Activated CD4-positive, alpha-beta T cell treated with anti-CD3 and anti-CD28 coated beads, Interleukin-2, Interleukin-4, amounts not matched to agents 100 ng/mL and 50 ng/mL, durations not matched to agents 16 hours and 8 hours (primary cell): ENCODE measurements at regions not wholly inside any gene's neighbourhood (a gene's known extent, or its start where the extent isn't known, plus 50 kb on each side); places are given as distances from the start of the nearest gene placed in this dataset.

ENCODE experiments used
- DNase-seq: peaks from one replicate; pipeline ENCODE4 v3.0.0-alpha.2; 2020; ENCODE audit warnings: low spot score

DNA sequence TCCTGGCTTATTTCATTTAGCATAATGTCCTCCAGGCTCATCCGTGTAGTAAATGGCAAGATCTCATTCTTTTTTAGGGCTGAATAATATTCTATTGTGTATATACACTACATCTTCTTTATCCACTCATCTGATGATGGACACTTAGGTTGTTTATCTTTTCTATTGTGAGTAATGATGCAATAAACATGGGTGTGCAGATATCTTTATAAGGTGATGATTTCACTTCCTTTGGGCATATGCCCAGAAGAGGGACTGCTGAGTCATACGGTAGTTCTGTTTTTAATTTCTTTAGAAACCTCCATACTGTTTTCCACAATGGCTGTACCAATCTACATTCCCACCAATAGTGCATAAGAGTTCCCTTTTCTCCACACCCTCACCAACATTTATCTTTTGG lies 317.6 kb upstream of the CNKSR2 start:
- DNase-seq: peak; percentile 9

DNA sequence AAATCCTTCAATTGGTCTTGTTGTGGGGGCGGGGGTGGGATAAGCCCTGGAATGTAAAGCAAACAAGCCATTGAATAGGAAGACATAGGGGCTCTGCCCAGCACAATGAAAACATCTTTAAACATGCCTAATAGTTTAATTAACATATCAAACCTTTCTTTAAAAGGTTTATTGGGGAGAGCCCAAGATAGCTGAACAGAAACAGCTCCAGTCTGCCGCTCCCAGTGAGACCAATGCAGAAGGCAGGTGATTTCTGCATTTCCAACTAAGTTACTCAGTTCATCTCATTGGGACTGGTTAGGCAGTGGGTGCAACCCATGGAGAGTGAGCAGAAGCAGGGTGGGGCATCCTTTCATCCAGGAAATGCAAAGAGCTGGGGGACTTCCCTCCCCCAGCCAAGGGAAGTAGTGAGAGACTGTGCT lies 327.2 kb upstream of the CNKSR2 start:
- no peak for DNase-seq

DNA sequence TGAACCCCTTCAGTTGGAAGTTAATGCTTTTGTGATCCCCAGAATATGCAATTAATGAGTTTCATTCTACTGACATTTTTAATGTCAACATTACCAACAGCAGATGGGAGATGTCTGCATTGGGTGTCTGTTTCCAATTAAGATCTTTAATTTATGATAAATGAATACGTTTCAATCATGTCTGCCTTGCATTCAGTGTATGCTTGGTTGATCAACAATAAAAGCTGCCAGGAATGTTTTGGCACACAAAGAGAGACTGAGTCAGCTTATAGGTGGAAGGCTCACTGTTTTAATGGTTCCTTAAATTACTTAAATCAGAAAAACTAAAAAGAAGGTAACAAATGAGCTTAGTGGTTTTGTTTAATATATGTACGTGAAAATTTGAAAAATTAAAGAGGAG lies 359.9 kb upstream of the CNKSR2 start:
- DNase-seq: no peak

DNA sequence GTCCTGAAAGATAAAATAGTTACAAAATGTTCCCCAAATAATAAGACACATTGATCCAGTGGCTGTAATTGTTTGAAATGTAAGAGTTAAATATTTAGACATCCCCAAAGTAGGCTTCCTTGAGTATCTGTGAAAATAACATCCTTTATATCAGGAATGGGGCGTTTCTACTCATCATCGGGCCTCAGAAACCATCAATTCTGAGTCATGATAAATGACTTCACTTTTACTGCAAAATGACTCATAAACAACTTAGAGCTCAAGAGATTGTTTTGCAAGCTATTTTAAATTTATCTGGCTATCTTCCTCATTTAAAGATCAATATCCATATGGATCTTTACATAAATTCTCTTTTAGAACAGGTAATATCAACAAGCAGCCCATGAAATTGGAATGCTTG lies 369.4 kb upstream of the CNKSR2 start:
- DNase-seq: no peak

DNA sequence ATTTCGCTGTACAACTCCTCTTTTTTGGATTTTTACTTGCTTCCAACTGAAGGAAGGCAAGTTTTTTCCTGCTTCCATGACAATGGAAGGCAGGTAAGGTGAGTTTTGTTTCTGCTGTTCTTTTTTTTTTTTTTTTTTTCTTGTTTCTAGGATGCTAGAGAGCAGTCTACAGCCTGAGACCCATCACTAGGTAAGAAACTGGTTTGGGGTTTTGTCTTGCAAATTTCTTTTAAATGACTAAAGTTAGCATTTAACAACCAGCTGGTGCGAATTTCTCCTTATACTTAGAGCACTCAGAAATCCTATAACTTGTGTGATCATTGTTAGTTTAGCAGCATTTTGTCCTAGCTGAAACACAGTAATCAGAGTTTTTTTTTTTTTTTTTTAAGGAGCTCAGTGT lies 378.4 kb upstream of the CNKSR2 start:
- no peak for DNase-seq

DNA sequence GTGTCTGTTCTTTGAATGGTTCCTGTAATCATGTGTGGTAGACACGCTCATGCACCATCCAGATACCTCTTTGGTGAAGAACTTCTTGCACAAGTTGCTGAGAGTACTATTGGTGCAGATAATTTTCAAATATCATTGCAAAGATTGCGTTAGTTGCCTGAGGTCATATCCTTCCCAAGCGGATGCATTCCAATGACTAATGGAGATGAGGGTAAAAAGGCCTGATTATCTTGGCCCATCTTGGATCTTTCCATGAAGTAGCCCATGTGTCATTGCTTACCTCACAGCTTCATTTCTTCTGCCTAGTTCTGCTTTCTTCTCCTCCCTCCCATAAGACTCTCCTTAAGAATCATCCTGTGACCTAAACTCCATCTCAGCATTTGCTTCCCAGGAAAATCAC lies 384.9 kb upstream of the CNKSR2 start:
- no peak for DNase-seq

DNA sequence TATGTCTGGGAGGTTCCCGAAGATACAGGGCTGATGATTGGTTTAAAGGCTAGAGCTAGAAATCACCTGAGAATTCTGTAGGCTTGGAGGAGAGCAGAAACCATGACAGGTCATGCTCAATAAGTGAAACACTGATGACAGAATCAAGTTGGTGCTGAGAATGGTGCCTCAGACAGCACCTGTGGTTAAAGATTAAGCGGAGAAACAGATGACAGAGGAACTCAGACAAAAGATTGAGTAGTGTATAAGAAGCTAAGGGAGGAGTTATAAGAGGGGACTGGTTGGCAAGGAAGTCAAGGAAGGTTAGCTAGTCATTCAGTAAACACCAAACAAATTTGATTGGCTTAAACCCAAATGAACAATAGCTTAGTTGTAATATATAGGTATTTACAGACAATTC lies 385.4 kb upstream of the CNKSR2 start:
- DNase-seq: no peak

- DNase-seq: no peak
These were observed 386.1 kb upstream of the CNKSR2 start for GRCh38 chrX:20988118-20988517.

GRCh38 chrX:20980426-20980825 lies 393.8 kb upstream of the CNKSR2 start:
- no peak for DNase-seq

- no peak for DNase-seq
These were observed 399.9 kb upstream of the CNKSR2 start for GRCh38 chrX:20974326-20974725.

DNA sequence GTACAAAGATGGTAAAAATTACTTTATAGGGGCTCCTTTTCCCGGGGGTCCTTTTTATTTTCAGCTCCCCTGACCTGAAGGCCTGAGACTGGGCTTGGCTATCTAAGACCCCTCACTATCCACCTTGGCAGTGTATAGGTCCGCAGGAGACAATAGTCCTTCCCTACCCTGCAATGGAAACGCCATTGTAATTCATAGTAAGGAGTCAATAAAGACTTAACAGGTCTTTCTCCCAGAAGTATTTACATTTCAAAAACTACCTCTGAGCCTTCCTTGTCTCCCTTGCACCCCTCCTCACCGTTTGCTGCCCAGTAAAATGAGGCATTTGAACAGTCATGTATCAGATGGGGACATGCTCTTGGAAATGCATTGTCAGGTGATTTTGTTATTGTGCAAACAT lies 401.2 kb upstream of the CNKSR2 start:
- DNase-seq: no peak

- no peak for DNase-seq
These were observed 403.0 kb upstream of the CNKSR2 start for GRCh38 chrX:20971250-20971649.

DNA sequence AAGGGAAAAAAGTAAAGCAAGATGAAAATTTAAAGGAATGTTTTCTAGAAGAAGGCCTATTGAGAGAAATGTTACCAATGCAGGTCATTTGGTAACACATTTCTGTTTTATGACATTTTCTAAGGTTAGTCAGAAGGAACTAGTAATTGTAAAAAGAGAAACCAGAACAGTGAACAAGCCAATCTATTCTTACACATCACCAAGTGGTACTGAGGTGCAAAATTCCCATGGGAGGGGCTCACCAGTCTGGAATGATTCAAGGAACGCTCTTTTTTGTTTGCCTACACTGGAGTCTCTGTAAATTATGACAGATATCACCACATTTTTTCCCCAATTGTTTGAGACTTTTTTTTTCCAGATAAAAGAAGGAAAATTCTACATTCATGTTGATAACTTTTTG lies 404.7 kb upstream of the CNKSR2 start:
- no peak for DNase-seq

- no peak for DNase-seq
These were observed 405.2 kb upstream of the CNKSR2 start for GRCh38 chrX:20968996-20969395.

DNA sequence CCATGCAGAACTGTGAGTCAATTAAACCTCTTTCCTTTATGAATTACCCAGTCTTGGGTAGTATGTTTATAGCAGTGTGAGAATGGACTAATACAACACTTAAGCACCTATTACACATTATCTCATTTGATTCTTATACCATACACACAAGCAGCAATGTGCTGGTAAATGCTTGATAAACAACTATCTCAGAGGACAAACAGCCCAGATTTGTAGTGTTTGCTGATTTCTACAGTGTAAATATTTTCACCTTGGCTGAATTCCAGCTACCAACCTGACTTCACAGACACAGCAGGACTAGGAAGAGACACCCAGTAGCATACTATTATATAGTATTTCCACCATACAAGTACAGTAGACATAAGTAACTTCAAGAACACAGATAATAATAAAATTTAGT lies 406.5 kb upstream of the CNKSR2 start:
- DNase-seq: no peak

DNA sequence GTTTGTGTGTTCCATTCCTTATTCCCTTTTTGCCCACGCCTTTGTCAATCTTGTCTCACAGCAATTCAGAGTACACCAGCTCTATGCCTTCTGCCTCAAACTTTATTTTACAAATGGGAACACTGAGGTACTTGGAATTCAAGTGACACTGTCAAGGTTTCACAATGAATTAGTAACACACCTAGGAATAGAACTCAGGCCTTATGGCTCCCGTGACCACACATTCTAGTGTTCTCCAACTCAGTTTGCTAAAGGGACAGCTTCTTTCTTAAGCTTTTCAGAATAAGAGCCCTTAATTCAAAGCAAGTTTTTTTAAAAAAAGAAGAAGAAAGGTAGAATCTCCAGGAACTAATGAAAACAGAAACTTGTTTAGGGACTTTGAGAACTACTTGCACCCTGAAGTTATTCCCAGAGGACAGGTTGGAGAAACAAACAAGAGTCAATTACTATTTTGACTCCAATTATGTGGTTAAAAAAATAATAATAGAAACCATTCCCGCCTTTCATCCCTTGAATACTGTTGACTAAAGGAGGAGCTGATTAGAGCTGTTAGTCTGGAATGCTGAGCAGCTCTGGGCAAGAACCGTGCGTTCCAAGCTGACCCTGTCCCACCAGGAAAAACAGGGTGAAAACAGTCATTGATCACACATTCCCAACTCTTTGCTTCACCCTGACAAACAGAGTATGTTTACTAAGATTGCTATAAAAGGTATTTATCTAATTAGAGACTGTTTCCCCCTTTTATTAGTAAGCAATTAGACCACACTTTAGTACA lies 408.8 kb upstream of the CNKSR2 start:
- DNase-seq: no peak

DNA sequence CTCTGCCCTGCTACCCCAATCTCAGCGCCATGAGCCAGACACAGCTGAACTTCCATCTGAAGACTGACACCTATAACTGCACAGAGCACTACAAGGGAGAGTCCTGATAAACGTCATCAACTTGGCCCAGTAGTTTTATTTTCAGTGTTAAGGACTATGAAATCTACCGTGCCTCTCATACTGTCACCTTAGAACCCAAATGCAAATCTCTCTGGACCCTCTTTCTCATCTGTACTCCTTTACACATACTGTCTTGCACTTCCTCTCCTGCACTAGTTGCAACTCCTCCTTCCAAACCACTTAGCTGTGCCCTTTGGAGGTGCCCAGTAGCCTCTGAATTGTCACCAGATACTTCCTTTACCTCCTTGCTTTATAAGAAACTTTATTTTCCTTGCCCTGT lies 420.2 kb upstream of the CNKSR2 start:
- DNase-seq: no peak

DNA sequence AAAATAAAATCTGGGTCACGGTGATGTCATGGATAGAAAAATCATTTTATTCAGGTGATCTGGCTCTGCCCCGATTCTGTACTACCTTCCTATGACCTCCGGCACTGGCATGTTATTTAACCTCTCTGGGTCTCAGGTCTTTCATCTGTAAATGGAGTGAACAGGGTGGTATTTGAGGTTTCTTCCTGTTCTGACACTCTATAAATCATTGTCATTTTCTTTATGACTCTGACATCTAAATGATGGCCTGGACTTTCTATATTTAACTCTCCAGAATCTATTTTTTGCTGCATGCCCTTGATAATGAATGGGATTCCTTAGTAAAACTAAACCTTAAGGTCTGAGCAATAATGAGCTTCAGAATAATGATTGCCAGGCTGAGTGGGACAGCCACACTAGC lies 422.0 kb upstream of the CNKSR2 start:
- no peak for DNase-seq

DNA sequence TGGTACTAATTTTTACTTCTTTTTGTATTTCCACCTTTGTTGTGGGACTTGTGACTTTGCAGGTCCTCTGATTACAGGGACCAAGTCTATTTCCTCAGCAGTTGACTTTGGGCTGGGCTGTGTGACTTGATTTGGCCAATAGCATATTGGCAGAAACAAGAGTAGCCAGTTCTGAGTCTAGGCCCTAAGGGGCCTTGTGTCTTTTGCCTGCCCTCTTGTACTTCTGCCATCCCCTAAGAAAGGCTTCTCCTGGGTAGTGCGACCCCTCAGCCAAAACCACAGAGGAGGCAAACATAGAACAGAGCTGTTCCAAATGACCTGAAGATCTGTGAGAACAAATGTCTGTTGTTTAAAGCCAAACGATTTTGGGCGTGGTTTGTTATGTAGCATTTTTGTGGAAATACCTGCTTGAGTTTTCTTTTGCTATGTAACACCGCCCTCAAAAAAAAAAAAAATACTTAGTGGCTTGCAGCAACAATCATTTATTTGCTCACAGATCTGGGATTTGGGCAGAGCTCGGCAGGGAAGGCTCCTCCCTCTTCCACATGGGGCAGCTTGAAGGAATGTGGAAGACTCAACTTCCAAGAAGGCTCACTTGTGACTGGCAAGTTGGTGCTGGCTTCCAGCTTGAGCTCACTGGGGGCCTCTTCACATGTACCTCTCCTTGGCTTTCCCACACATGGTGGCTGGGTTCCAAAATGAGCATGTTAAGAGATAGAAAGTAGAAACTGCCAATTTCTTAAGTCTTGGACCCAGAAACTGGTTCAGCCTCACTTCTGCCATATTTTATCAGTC lies 423.0 kb upstream of the CNKSR2 start:
- no peak for DNase-seq

GRCh38 chrX:20947411-20947912 lies 426.8 kb upstream of the CNKSR2 start:
- no peak for DNase-seq

DNA sequence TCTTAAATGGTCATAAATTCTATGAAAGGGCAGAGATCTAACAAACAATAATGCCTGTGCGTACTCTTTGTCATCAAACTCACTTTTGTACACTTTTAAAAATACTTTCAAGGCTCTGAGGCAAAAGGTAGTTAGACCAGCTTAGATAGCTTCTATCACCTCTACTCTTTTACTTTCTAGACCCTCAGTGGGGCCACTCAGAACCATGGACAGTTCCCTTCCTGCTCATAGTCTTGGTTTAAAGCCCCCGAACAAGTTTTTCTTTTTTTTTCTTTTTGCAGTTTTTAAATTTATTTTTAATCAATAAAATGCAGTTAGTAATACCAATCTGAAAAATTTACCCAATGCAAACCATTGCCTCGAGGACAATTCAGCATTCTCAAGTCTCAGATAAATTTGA lies 460.5 kb upstream of the CNKSR2 start:
- DNase-seq: no peak

DNA sequence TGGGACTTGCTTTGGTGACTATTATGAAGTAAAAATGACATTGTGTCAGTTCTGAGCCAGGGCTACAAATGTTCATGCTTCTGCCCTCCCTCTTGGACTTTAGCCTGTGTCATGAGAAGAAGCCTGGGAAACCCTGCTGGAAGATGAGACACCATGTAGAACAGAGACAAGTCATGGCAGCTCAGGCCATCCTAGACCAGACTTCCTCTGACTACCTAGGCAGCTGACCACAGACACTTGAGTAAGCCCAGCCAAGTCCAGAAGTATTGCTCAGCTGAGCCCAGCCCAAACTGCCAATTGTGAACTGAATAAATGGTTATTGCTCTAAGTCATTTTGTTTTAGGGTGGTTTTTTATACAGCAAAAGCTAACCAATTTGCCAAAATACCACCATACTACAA lies 467.6 kb upstream of the CNKSR2 start:
- DNase-seq: no peak

DNA sequence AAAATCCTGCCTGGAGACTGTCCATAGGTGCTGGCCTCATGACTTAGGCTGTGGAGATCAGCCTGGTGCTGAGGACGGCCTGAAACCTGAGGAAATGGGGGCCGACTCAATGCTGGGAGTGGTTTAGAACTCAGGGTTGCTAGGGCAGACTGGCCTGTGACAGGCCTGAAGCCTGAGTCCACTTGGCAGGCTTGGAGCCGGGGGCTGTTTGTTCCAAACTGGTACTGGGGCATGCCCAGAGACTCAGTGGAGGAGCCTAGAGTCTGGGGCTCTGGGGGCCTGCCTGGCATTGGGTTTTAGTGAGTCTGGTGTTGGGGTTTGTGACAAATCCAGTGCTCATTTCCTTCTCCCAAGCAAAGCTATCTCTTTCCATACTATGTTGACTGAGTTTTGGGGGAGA lies 489.7 kb upstream of the CNKSR2 start:
- no peak for DNase-seq

DNA sequence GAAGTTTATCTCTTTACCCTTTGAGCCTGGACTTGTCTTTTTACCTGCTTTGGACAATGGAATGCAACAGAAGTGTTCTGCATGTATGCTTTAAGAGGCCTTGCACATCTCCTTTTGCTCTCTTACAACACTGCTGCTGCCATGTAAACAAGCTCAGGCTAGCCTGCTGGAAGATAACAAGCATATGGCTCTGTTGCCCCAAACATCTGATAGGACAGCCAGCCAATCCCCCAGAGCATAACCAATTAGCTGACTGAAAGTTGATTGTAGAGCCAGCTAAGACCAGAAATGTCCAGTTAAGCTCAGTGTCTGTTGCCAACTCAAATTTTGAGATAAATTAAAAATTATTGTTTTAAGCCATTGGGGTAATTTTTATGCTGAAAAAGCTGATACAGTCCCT lies 510.6 kb upstream of the CNKSR2 start:
- DNase-seq: no peak
